CD14-positive monocyte (primary cell): ENCODE measurements at regions not wholly inside any gene's neighbourhood (a gene's known extent, or its start where the extent isn't known, plus 50 kb on each side); places are given as distances from the start of the nearest gene placed in this dataset.

Source experiments
- DNase-seq, 3 donors: peaks; one replicate each; pipeline ENCODE4 v3.0.0-alpha.2; 2011 to 2022
- H2AFZ ChIP-seq: 2 replicates; pipeline ENCODE4 v1.6.0; 2012; ENCODE audit warnings: mild to moderate bottlenecking, low read depth, low read length, inconsistent platforms; ENCODE audit not compliant: insufficient read depth, poor library complexity, severe bottlenecking
- H3K27ac ChIP-seq, 2 donors: 1 replicate in 1 of 2; 2 replicates in 1 of 2; pipeline ENCODE4 v1.5.1; 2012 to 2013; ENCODE audit warnings: low read length in 2 of 2, control low read depth in 1 of 2, inconsistent platforms in 1 of 2, low read depth in 1 of 2, mild to moderate bottlenecking in 1 of 2
- H3K27me3 ChIP-seq, 2 donors: one replicate each; pipeline versions ENCODE4 v1.6.0 to v1.6.1; 2011 to 2013; ENCODE audit warnings: low read length in 2 of 2; ENCODE audit not compliant: control insufficient read depth in 2 of 2, insufficient read depth in 2 of 2
- H3K36me3 ChIP-seq, 2 donors: replicated peaks in 1 of 2; 1 replicate in 1 of 2; 2 replicates in 1 of 2; pipeline versions ENCODE4 v1.5.1 to v1.6.1; 2012 to 2013; ENCODE audit warnings: low read length in 2 of 2, control low read depth in 1 of 2, inconsistent platforms in 1 of 2, mild to moderate bottlenecking in 1 of 2; ENCODE audit not compliant: insufficient read depth in 2 of 2, control insufficient read depth in 1 of 2
- H3K4me1 ChIP-seq, 2 donors: 1 replicate in 1 of 2; 2 replicates in 1 of 2; pipeline versions ENCODE4 v1.5.1 to v1.6.1; 2012 to 2013; ENCODE audit warnings: low read length in 2 of 2, control low read depth in 1 of 2, inconsistent platforms in 1 of 2, mild to moderate bottlenecking in 1 of 2, moderate library complexity in 1 of 2; ENCODE audit not compliant: insufficient read depth in 2 of 2, control insufficient read depth in 1 of 2
- H3K4me2 ChIP-seq: replicated peaks from 2 replicates; pipeline ENCODE3; 2012; ENCODE audit warnings: low read length, moderate library complexity, mild to moderate bottlenecking; ENCODE audit not compliant: poor library complexity, severe bottlenecking; ENCODE audit errors: extremely low read depth
- H3K4me3 ChIP-seq, 3 experiments: fragments of 200-600 bp in 1 of 3; sonication (generic) in 1 of 3; replicated peaks in 1 of 3; 1 replicate in 2 of 3; 2 replicates in 1 of 3; pipeline ENCODE4 v1.5.1; 2011 to 2013; ENCODE audit warnings: low read length in 3 of 3, mild to moderate bottlenecking in 3 of 3, control low read depth in 2 of 3, low read depth in 2 of 3, inconsistent platforms in 1 of 3, moderate library complexity in 1 of 3
- H3K79me2 ChIP-seq: 2 replicates; pipeline ENCODE4 v1.6.0; 2012; ENCODE audit warnings: mild to moderate bottlenecking, control low read depth, inconsistent platforms, low read length, moderate library complexity; ENCODE audit not compliant: insufficient read depth
- H3K9ac ChIP-seq: 2 replicates; pipeline ENCODE4 v1.6.0; 2017; ENCODE audit warnings: low read length, mild to moderate bottlenecking; ENCODE audit not compliant: insufficient read depth, poor library complexity, severe bottlenecking
- H3K9me3 ChIP-seq, 2 donors: replicated peaks in 1 of 2; 1 replicate in 1 of 2; 2 replicates in 1 of 2; pipeline versions ENCODE4 v1.5.1 to v1.6.1; 2012 to 2013; ENCODE audit warnings: low read length in 2 of 2, control low read depth in 1 of 2; ENCODE audit not compliant: control insufficient read depth in 1 of 2, insufficient read depth in 1 of 2
- H4K20me1 ChIP-seq: 2 replicates; pipeline ENCODE4 v1.6.0; 2012; ENCODE audit warnings: mild to moderate bottlenecking, low read length, control low read depth, moderate library complexity; ENCODE audit not compliant: insufficient read depth
- H3K27ac Mint-ChIP-seq, 7 donors: one replicate each; pipeline ENCODE4 v1.8.0; 2020; ENCODE audit warnings: mild to moderate bottlenecking in 7 of 7, mixed read lengths in 7 of 7, moderate library complexity in 6 of 7, inconsistent platforms in 2 of 7
- H3K27me3 Mint-ChIP-seq, 3 donors: one replicate each; pipeline ENCODE4 v1.8.0; 2021 to 2022; ENCODE audit warnings: low read depth in 3 of 3, mild to moderate bottlenecking in 3 of 3, mixed read lengths in 3 of 3, moderate library complexity in 3 of 3, inconsistent platforms in 1 of 3
- H3K36me3 Mint-ChIP-seq, 2 donors: one replicate each; pipeline ENCODE4 v1.8.0; 2020; ENCODE audit warnings: mixed read lengths in 2 of 2, inconsistent platforms in 1 of 2, mild to moderate bottlenecking in 1 of 2
- H3K4me1 Mint-ChIP-seq: one replicate; pipeline ENCODE4 v1.8.0; 2020; ENCODE audit warnings: mild to moderate bottlenecking, mixed read lengths
- H3K4me3 Mint-ChIP-seq, 2 donors: one replicate each; pipeline ENCODE4 v1.8.0; 2020; ENCODE audit warnings: mild to moderate bottlenecking in 2 of 2, mixed read lengths in 2 of 2, moderate library complexity in 1 of 2
- H3K9me3 Mint-ChIP-seq, 7 donors: one replicate each; pipeline ENCODE4 v1.8.0; 2020 to 2022; ENCODE audit warnings: mixed read lengths in 7 of 7, mild to moderate bottlenecking in 6 of 7, moderate library complexity in 6 of 7, inconsistent platforms in 2 of 7
- WGBS: methylation state at CpG from one replicate; pipeline ENCODE4 v1.1.5; 2013; ENCODE audit warnings: missing lambda C conversion rate; ENCODE audit not compliant: insufficient coverage; 5-methylcytosine and 5-hydroxymethylcytosine counted together
- intact Hi-C, 2 donors: fragments of 100-400 bp; cut with micrococcal nuclease; formaldehyde crosslinking; loops; one replicate each; pipeline versions ENCODE4 v1.15.0 to v1.15.1; 2023
- TF ChIP-seq, protein P1 (sequence below): fragments of 200-600 bp; IDR thresholded peaks from one replicate; pipeline ENCODE4 v1.8.0; 2022; ENCODE audit warnings: antibody characterized with exemption, mild to moderate bottlenecking

DNA sequence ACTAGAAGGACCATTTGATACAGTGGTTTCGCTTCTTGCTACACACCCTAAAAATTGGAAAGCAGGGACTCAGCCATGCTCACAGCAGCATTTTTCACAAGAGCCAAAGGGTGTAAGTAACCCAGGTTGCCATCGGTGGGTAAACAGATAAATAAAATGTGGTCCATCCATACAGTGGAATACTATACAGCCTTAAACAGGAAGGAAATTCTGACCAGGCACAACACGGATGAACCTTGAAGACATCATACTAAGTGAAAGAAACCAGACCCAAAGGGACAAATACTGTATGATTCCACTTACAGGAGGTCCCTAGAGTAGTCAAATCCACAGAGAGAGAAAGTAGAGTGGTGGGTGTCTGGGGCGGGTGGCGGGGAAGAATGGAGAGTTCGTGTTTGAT lies 220.9 kb downstream of the PHETA1 start:
- TF ChIP-seq, protein P1, sequence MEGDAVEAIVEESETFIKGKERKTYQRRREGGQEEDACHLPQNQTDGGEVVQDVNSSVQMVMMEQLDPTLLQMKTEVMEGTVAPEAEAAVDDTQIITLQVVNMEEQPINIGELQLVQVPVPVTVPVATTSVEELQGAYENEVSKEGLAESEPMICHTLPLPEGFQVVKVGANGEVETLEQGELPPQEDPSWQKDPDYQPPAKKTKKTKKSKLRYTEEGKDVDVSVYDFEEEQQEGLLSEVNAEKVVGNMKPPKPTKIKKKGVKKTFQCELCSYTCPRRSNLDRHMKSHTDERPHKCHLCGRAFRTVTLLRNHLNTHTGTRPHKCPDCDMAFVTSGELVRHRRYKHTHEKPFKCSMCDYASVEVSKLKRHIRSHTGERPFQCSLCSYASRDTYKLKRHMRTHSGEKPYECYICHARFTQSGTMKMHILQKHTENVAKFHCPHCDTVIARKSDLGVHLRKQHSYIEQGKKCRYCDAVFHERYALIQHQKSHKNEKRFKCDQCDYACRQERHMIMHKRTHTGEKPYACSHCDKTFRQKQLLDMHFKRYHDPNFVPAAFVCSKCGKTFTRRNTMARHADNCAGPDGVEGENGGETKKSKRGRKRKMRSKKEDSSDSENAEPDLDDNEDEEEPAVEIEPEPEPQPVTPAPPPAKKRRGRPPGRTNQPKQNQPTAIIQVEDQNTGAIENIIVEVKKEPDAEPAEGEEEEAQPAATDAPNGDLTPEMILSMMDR: no peak
- no peaks in the 10 kb centered on the region for H3K9me3 ChIP-seq
- no peak overlapping the region for H2AFZ ChIP-seq
- H3K9ac ChIP-seq: no peak overlapping the region
- H3K79me2 ChIP-seq: no peaks in the 10 kb centered on the region
- DNase-seq: no peak
- H3K27me3 ChIP-seq: no peaks in the 10 kb centered on the region
- H3K9me3 Mint-ChIP-seq: peaks cover 0 to 2% (median 0%) of the 10 kb centered on the region in 7 donors
- H3K4me1 ChIP-seq: peaks cover 11 to 17% of the 10 kb centered on the region in 2 donors
- no peak overlapping the region for H3K27ac Mint-ChIP-seq
- H3K4me3 ChIP-seq: no peak overlapping the region
- intact Hi-C loops: no loop called here
- H3K4me3 Mint-ChIP-seq: no peak overlapping the region
- H3K4me2 ChIP-seq: no peak overlapping the region
- H3K4me1 Mint-ChIP-seq: peaks cover 21% of the 10 kb centered on the region
- H3K27me3 Mint-ChIP-seq: peaks cover 1 to 2% (median 2%) of the 10 kb centered on the region in 3 donors
- H3K36me3 Mint-ChIP-seq: no peaks in the 10 kb centered on the region
- no peaks in the 10 kb centered on the region for H4K20me1 ChIP-seq
- 91% methylated on average over 4 of the region's 6 CpGs for WGBS
- H3K27ac ChIP-seq: no peak overlapping the region
- no peaks in the 10 kb centered on the region for H3K36me3 ChIP-seq

DNA sequence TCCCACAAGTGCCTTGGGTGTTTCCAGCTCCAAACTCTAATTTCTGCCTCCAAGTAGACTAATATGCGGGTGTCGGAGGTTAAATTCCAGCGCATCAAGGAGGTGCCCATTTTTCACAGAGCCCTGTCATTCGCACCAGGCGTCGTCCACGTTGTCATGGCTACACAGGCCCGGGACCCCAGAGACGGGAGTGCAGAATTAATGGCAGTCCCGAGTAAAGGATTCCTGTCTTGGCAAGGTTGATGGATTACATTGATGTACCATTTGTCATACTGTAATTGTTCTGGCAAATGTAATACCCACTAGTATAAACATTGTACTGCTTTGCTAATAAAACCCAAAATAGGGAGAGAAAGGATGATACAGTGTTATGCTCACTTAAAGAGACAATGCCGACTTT lies 222.9 kb upstream of the MYL2 start:
- no peak overlapping the region for H3K4me3 Mint-ChIP-seq
- no peak overlapping the region for H3K9ac ChIP-seq
- peak overlapping the region in 1 of 7 donors; percentile 65 for H3K27ac Mint-ChIP-seq
- no peaks in the 10 kb centered on the region for H3K79me2 ChIP-seq
- no peaks in the 10 kb centered on the region for H3K9me3 ChIP-seq
- H2AFZ ChIP-seq: no peak overlapping the region
- no peak overlapping the region for H3K4me2 ChIP-seq
- H3K4me1 ChIP-seq: no peaks in the 10 kb centered on the region
- H3K27ac ChIP-seq: no peak overlapping the region
- no peaks in the 10 kb centered on the region for H4K20me1 ChIP-seq
- intact Hi-C loops: no loop called here
- no peaks in the 10 kb centered on the region for H3K27me3 ChIP-seq
- peaks cover 0 to 2% (median 0%) of the 10 kb centered on the region in 7 donors for H3K9me3 Mint-ChIP-seq
- no peak overlapping the region for H3K4me3 ChIP-seq
- DNase-seq: no peak
- WGBS: 95% methylated on average over 9 of the region's 11 CpGs
- no peaks in the 10 kb centered on the region for H3K36me3 ChIP-seq
- TF ChIP-seq, protein P1: no peak
- H3K27me3 Mint-ChIP-seq: peaks cover 2 to 4% (median 2%) of the 10 kb centered on the region in 3 donors
- no peaks in the 10 kb centered on the region for H3K4me1 Mint-ChIP-seq
- H3K36me3 Mint-ChIP-seq: no peaks in the 10 kb centered on the region
